GM19372 (cell line): ENCODE measurements at regions not wholly inside any gene's neighbourhood (a gene's known extent, or its start where the extent isn't known, plus 50 kb on each side); places are given as distances from the start of the nearest gene placed in this dataset.
A peak's percentile ranks its signal among the peaks of the same experiment; 100 is the strongest.
"Not testable (repeated sequence)": the region's sequence is repeated elsewhere in the genome, so short reads cannot be mapped to it uniquely, and the experiment has no call there.

Experiments
- ATAC-seq: cut with Tn5 transposase; IDR thresholded peaks from one replicate; pipeline ENCODE4 v1.9.1; 2021; ENCODE audit warnings: mild to moderate bottlenecking, low read depth, moderate library complexity; ENCODE audit not compliant: unreplicated experiment

DNA sequence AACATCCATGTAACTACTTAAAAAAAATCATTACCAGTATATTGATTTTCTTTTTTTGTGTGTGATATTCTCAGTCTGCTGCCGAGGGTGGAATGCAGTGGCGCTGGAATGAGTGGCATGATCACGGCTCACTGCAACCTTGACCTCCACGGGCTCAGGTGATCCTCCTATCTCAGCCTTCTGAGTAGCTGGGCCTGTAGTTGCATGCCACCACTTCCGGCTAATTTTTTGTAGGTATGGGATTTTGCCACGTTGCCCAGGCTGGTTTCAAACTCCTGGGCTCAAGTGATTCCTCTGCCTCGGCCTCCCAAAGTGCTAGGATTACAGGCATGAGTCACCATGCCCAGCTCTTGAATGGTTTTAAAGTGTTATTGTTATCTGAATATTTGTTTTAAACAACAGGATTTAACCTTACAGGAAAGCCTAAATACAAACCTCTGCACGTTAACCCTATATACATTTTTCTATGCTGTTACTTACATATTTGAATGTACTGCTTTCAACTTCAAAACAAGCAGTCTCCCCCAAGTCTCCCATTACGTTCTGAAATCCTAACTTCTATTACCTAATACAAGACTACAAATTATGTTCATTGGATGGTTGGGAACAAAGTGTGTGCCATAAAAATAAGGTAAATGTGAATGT lies 61.7 kb downstream of the KPNA2 start:
- no peak for ATAC-seq

DNA sequence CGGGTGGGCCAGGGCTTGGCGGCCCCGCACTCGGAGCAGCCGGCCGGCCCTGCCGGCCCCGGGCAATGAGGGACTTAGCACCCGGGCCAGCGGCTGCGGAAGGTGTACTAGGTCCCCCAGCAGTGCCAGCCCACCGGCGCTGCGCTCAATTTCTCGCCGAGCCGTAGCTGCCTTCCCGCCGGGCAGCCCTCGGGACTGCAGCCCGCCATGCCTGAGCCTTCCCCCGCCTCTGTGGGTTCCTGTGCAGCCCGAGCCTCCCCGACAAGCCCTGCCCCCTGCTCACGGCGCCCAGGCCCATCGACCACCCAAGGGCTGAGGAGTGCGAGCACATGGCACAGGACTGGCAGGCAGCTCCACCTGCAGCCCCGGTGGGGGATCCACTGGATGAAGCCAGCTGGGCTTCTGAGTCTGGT lies 63.8 kb downstream of the KPNA2 start:
- not testable (repeated sequence) for ATAC-seq

DNA sequence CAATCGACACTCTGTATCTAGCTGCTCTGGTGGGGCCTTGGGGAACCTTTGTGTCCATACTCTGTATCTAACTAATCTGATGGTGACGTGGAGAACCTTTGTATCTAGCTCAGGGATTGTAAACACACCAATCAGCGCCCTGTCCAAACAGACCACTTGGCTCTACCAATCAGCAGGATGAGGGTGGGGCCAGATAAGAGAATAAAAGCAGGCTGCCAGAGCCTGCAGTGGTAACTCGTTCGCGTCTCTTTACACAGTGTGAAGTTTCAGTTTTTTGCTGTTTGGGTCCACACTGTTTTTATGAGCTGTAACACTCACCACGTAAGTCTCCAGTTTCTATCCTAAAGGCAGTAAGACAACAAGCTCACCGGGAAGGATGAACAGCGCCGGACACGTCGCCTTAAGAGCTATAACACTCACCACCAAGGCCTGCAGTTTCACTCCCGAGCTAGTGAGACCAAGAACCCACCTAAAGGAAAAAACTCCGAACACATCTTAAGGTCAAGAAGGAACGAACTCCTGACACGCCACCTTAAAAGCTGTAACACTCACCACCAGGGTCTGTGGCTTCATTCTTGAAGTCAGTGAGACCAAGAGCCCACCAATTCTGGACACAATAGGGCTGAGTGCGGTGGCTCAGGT lies 64.6 kb downstream of the KPNA2 start:
- no peak for ATAC-seq

DNA sequence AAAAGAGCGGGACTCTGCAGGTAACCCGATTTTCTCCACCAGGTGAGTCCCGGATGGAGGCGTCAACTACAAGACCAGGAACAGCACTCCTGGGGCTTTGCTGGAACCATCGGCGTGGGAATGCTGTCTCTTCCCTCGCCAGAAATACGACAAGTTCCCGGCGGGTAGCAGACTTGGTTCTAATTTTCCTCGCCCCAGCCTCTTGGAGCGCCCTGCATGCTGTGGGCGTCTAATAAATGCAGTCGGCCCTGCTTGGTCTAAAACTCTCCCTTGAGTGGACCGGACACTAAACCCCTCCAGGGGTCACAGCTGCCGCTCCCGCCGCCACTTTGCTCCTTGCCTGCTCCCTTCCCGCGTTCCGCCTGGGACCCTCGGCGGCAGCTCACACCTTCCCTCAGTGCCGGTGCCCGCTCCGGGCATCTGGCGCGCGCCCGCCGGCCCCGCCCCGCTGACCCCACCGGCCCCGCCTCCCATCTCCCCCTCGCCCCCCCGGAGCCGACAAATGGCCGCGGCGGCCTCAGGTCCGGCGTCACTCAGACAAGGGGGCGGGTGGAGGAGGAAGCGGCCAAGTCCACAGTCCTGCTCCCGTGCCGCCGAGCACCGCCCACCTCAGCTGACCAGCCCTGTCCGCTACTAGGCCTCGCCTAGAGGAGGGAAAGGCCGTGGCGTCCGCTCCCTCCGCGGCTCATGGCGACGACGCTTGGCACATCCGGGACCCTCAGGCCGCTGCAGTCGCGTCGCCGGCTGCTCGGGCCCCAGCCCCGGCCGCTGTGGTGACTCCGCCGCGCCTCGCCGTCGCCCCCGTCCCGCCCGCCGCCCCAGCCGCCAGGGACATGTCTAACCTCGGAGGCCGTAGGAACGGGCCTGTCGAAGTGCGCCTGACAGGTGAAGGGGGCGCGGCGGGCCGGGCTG lies 65.8 kb downstream of the KPNA2 start:
- peak; percentile 90 for ATAC-seq

DNA sequence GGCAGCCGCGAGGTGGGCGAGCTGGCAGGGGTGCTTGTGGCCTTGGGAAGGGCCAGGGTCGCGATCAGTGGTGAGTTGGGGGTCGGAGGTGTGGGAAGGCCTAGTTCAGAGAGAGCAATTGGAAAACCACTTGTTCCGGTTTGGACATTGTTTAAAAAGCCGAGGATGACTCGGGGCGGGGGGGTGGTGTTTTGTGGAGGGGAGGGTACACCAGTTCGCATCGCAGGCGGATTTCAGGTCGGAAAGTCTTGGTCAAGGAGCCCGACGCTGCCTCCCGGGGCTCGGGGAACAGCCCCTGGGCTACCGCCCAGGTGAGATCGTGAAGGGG lies 66.4 kb downstream of the KPNA2 start:
- ATAC-seq, result no peak

DNA sequence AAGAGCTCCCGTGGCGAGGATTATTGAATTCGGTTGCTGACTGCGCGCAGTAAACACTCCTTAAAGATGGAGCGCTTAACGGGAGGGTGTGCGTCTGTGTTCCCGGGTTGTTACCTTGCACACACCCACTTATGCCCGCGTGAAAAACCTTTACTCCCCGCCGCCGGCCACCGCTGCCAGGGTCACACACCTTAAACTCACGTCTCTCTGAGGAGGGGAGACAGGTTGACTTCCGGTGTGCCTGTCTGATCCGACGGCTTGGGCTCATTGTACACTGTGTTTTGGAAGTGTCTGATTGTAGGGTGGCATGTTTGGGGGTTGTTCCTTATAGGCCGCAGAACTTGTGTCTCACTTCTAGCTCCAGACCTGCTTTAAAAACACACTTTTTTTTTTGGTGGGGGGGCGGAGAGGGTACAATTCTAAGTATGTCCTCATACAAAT lies 66.8 kb downstream of the KPNA2 start:
- no peak for ATAC-seq

DNA sequence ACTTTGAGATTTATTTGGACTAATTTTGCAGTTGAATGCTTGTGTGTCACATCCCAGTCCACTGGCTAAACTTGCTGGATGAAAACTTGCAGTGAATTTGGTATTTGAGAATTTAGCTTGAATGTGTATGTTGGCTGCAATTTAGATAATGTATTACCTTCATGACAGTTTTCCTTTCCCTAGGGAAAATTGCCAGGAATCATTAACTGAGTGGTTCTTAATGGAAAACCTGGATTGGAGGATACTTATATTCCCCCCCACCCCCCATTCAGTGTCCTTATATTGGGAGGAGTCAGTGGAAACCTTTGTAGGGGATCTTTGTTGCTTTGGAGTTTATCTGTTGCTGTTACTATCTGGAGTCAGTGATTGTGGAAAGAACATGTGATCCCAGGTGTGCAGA lies 67.6 kb downstream of the KPNA2 start:
- ATAC-seq, result no peak

DNA sequence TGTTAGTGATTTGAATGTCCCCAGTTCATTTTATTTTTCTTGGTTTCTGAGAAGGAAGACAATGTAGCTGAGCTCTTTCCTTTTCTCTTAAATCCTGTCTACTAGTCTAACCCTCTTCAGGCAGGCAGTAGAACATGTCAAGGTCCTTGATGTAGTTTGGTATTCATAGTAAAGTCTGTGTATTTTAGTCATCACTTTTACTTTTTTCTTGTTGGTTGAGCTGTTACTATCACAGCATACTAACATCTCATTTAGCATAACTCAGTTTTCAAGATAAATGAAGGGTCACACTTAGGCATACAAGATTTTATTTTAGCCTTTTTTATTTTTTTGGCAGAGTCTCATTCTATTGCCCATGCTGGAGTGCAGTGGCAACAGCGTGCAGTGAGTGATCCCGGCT lies 70.5 kb downstream of the KPNA2 start:
- no peak for ATAC-seq

DNA sequence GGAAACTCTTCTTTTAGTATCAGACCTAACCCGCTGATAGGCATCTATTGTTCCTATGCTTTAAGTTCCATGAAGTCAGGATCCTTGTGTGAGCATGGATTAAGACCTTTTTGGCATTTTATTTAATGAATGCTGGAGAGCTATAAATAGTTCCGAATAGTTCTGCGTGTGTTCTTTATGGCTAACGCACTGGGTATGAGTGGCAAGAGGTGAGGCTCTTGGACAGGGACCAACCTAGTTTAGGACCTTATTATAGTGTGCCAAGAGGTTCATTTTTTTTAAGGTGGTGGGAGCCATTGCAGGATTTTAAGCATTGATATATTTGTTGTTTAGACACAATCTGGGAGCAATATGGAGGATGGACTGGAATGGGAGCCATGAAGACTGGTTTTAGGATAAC lies 71.8 kb downstream of the KPNA2 start:
- ATAC-seq, result no peak

DNA sequence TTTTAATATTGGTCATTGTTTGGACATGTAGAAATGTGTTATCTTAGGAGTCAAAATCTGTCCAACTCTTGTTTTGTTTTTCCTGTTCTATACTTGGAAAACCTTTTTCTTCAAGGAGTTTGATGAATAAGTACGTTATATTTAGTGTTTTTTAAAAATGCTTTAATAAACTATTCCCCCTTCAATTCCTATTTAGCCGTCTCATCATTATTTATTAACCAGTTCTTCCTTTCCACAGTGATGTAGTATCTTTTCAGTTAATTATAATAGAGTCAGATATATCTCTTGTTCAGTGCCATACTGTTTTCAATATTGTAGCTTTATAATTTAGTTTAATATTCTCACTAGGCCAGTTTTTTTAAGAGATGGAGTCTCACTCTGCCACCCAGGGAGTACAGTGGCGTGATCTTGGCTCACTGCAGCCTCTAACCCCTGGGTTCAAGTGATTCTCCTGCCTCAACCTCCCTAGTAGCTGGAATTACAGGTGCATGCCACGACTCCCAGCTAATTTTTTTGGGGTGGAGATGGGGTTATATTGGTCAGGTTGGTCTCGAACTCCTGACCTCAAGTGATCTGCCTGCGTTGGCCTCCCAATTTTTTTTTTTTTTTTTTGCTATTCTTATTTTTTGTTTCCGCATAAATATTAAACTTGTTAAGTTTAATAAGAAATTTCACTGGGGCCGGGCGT lies 72.9 kb downstream of the KPNA2 start:
- ATAC-seq, result no peak

DNA sequence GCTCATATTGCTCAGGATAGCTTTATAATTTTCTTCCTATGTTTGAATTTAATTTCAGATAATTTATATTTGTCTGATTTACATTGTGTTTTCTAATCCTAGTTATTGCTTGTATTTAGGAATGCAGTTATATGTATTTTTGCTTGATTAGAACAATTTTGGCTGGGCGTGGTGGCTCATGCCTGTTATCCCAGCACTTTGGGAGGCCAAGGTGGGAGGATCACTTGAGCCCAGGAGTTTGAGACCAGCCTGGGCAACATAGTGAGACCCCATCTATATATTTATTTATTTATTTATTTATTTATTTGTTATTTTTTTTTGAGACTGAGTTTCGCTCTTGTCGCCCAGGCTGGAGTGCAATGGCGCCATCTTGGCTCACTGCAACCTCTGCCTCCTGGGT lies 73.9 kb downstream of the KPNA2 start:
- not testable (repeated sequence) for ATAC-seq

DNA sequence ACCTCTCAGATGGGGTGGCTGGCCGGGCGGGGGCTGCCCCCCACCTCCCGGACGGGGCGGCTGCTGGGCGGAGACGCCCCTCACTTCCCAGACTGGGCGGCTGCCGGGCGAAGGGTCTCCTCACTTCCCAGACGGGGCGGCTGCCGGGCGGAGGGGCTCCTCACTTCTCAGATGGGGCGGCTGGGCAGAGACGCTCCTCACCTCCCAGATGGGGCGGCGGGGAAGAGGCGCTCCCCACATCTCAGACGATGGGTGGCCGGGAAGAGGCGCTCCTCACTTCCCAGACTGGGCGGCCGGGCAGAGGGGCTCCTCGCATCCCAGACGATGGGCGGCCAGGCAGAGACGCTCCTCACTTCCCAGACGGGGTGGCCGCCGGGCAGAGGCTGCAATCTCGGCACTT lies 80.7 kb downstream of the KPNA2 start:
- ATAC-seq, result not testable (repeated sequence)

DNA sequence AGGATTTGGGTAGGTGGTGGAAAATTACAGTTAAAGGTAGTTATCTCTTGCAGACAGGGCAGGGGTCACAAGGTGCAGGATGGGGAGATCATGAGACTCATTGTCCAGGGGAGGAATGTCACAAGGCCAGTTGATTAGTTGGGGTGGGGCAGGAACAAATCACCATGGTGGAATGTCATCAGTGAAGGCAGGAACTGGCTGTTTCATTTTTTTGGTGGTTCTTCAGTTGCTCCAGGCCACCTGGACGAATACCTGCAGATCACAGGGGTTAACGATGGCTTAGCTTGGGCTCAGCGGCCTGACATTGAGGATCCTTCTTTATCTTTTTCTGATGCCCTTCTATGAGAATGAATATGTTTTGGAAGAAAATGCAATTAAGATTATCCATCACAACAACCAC lies 87.1 kb downstream of the KPNA2 start:
- ATAC-seq, result no peak

DNA sequence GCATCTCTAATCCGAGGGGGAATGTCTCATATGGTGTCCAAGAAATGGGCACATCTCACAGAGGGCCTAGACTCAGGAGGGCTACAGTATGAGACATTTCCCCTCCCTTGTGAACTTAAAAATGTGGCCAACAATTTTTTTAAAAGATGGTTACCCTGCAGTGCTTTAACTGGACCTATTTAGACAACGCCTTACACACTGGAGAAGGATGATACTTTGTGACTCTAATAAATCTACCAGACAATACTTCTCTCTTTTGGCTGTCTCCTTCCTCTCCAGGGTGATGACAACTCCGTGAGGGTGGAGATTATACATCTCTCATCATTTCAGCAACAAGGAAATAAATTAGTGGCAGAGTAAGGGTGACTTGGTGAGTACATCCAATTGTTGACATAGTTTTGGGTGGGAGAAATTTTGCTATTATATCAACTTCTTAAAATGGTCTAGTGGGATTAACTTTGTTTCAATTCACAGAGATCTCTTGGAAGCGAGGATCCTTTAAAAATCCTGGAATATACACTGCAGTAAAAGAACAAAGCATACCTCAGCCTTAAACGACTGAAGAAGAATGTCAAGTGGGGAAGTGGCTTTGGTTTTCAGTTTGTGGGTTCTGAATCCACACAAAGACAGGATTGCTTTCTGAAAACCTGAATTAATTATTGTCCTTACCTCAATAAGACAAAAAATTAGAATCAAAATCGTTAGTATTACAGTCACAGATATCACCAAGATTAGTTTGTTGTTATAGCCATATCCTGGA lies 89.8 kb downstream of the KPNA2 start:
- ATAC-seq, result no peak

DNA sequence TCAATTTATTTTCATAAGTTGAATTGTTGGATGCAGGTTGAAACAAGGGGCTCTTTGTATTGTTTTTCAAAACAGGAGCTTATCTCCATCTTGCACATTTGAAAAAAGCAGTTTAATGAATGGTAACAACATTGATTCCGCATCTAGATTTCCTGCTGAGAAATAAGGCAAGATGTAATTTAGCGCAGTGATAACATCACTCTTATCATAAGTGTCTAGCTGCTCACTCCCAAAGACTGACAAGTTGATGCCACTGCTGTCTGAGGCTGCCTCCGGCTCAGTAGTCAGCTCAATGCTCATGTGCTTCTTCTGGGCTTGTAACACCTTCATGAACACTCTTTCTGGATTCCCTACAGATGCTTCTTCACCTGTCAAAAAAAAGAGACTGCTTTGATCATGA lies 92.4 kb downstream of the KPNA2 start:
- no peak for ATAC-seq

DNA sequence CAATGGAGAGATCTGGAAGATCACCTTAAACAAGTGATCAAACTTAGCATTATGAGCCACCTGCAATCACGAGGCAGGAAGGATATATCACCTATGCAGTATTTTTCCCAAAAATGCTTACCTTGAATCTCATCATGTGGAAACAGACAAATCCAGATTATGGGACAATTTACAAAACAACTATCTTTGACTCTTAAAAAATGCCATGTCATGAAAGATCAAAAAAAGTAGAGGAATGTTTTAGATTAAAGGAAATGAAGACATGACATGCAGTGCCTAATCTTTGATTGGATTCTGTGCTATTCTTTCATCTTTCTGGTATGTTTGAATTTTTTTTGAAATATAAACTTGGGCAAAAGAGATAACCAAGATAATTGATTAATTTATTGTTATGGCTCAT lies 95.9 kb downstream of the KPNA2 start:
- no peak for ATAC-seq

DNA sequence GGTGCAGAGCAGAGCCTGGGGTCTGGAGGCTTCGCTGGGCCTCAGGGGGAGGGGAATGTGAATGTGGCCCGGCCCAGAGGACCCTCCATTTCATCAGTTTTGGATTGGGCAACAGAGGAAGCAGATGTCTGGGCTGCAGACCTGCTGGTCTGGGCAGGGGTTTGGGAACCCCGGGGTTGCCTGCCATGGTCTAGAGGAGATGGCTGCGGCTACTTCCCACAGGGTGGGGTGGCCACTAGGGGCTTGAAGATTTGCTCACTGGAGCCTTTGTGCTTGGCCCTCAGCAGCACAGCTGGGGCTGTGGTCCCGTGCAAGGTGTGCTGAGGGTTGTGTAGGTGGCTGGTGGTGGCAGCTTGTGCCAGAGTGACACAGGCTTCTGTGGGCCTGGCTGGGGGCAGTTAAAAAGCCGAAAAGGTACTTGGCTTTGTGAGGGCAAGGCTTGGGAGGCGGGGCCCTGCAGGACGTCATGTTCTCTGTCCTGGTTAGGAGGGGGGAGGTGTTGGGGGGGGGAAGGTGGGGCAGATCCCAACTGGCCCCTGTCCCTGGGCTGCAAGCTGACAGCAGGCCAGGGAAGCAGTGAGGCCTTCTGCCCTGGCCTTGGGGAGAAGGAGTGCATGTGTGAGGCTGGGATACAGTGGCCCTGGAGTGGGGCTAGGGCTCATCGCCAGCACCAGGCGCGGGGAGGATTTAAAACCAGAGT lies 98.0 kb downstream of the KPNA2 start:
- ATAC-seq, result no peak

DNA sequence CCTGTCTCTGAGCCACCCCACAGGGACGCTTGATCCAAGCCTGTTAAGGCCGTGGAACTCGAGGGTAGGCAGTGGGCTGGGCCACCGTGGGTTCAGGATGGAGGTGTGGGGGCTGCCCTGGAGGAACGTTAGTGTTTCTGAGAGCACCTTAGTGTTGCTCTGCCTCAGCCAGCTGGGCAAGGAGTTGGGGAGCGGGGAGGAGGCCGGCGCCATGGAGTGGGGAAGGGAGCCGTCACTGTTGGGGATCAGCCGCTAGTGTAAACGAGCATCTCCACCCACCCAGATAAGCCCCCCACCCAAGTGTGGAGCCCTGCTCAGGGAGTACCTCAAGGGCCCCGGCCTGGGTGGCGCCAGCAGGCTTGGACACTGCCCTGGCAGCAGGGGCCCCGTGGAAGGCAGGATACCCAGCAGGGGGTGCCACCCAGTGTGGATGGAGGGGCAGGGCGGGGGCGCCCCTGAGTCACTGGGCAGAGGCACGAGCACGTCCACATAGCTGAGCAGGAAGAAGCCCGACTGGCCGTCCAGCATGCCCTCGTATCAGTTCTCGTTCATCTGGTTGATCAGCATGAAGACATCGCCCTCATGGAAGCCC lies 98.6 kb downstream of the KPNA2 start:
- ATAC-seq, result no peak

DNA sequence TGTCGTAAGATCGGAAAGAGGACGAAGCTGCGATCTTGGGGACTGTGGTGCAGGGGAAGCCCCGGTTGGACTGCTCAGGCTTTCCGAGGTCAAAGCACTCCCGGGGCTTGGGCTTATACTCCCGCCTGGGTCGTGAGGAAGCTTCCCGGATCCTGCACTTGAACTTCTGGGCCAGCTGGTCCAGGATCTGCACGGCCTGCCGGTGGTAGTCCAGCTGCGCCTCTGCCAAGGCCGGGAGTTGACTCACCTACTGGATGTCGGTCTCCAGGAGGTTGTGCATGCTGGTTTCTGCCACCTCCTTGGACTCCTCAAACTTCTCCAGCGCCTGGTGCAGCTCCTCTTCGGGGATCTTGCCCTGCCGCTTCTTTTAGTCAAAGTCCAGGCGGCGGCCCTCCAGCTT lies 99.2 kb downstream of the KPNA2 start:
- ATAC-seq, result no peak
